SK-N-SH treated with all-trans-retinoic acid at 6 μM for 48 hours (cell line): ENCODE measurements at regions not wholly inside any gene's neighbourhood (a gene's known extent, or its start where the extent isn't known, plus 50 kb on each side); places are given as distances from the start of the nearest gene placed in this dataset.

Source experiments
- ATAC-seq: fragments of 200-7000 bp; cut with Tn5 transposase; 3 replicates; pipeline ENCODE4 v1.9.1; 2020; ENCODE audit warnings: mild to moderate bottlenecking, moderate library complexity
- ARNTL ChIP-seq: fragments of 450-650 bp; formaldehyde crosslinking; IDR thresholded peaks from 2 replicates; pipeline ENCODE4 v1.5.0; 2020; ENCODE audit warnings: low read depth, mild to moderate bottlenecking, moderate library complexity, borderline replicate concordance
- BACH2 ChIP-seq: fragments of 250-450 bp; sonication (Bioruptor Pico); IDR thresholded peaks from 2 replicates; pipeline ENCODE4 v1.9.0; 2021; ENCODE audit warnings: mild to moderate bottlenecking, borderline replicate concordance
- CSDC2 ChIP-seq: fragments of 250-450 bp; sonication (Bioruptor Pico); IDR thresholded peaks from 2 replicates; pipeline ENCODE4 v1.5.0; 2020; ENCODE audit warnings: mild to moderate bottlenecking, moderate library complexity
- ESRRG ChIP-seq: fragments of 250-450 bp; sonication (Bioruptor Pico); IDR thresholded peaks from 2 replicates; pipeline ENCODE4 v1.6.1; 2021; ENCODE audit warnings: mild to moderate bottlenecking
- GLIS3 ChIP-seq: fragments of 250-450 bp; sonication (Bioruptor Pico); IDR thresholded peaks from 2 replicates; pipeline ENCODE4 v1.5.0; 2020; ENCODE audit warnings: mild to moderate bottlenecking, moderate library complexity
- ISL1 ChIP-seq: fragments of 250-450 bp; sonication (Bioruptor Pico); IDR thresholded peaks from 2 replicates; pipeline ENCODE4 v2.1.2; 2022; ENCODE audit warnings: mild to moderate bottlenecking, moderate library complexity
- OSR1 ChIP-seq: fragments of 250-450 bp; sonication (Bioruptor Pico); IDR thresholded peaks from 2 replicates; pipeline ENCODE4 v1.8.0; 2022; ENCODE audit warnings: moderate library complexity, mild to moderate bottlenecking, inconsistent platforms
- RARB ChIP-seq: fragments of 250-450 bp; sonication (Bioruptor Pico); IDR thresholded peaks from 2 replicates; pipeline ENCODE4 v1.8.0; 2021; ENCODE audit warnings: mild to moderate bottlenecking, moderate library complexity
- SNAI2 ChIP-seq: fragments of 250-450 bp; sonication (Bioruptor Pico); IDR thresholded peaks from 2 replicates; pipeline ENCODE4 v1.5.0; 2020; ENCODE audit warnings: mild to moderate bottlenecking, moderate library complexity
- TCF4 ChIP-seq: fragments of 250-450 bp; sonication (Bioruptor Pico); IDR thresholded peaks from 2 replicates; pipeline ENCODE4 v1.8.0; 2021; ENCODE audit warnings: mild to moderate bottlenecking, moderate library complexity, borderline replicate concordance
- TOX ChIP-seq: fragments of 250-450 bp; sonication (Bioruptor Pico); IDR thresholded peaks from 2 replicates; pipeline ENCODE4 v1.8.0; 2021; ENCODE audit warnings: mild to moderate bottlenecking, moderate library complexity, borderline replicate concordance
- ZC3H10 ChIP-seq: fragments of 250-450 bp; sonication (Bioruptor Pico); IDR thresholded peaks from 2 replicates; pipeline ENCODE4 v1.5.1; 2021; ENCODE audit warnings: mild to moderate bottlenecking, moderate library complexity
- ZFP3 ChIP-seq: fragments of 250-450 bp; sonication (Bioruptor Pico); IDR thresholded peaks from 2 replicates; pipeline ENCODE4 v1.5.0; 2020; ENCODE audit warnings: mild to moderate bottlenecking, moderate library complexity
- ZFP30 ChIP-seq: fragments of 450-650 bp; formaldehyde crosslinking; IDR thresholded peaks from 2 replicates; pipeline ENCODE4 v1.5.0; 2022; ENCODE audit warnings: mild to moderate bottlenecking, moderate library complexity
- ZNF70 ChIP-seq: fragments of 450-650 bp; formaldehyde crosslinking; IDR thresholded peaks from 2 replicates; pipeline ENCODE4 v1.5.0; 2020; ENCODE audit warnings: mild to moderate bottlenecking, moderate library complexity
- ZNF8 ChIP-seq: fragments of 450-650 bp; formaldehyde crosslinking; IDR thresholded peaks from 2 replicates; pipeline ENCODE4 v1.5.0; 2020; ENCODE audit warnings: mild to moderate bottlenecking, moderate library complexity
- TF ChIP-seq, protein P1 (sequence below): fragments of 250-450 bp; sonication (Bioruptor Pico); IDR thresholded peaks from 2 replicates; pipeline ENCODE4 v1.8.0; 2020; ENCODE audit warnings: mild to moderate bottlenecking, moderate library complexity, borderline replicate concordance
- TF ChIP-seq, protein P2 (sequence below): fragments of 250-450 bp; sonication (Bioruptor Pico); IDR thresholded peaks from 2 replicates; pipeline ENCODE4 v1.5.1; 2020; ENCODE audit warnings: low read depth, mild to moderate bottlenecking, moderate library complexity
- TF ChIP-seq, protein P3 (sequence below): fragments of 250-450 bp; sonication (Bioruptor Pico); IDR thresholded peaks from 2 replicates; pipeline ENCODE4 v1.5.1; 2021; ENCODE audit warnings: mild to moderate bottlenecking, moderate library complexity
- TF ChIP-seq, protein P4 (sequence below): fragments of 250-450 bp; sonication (Bioruptor Pico); IDR thresholded peaks from 2 replicates; pipeline ENCODE4 v1.5.0; 2020; ENCODE audit warnings: mild to moderate bottlenecking, moderate library complexity
- TF ChIP-seq, protein P5 (sequence below): fragments of 250-450 bp; sonication (Bioruptor Pico); IDR thresholded peaks from 2 replicates; pipeline ENCODE4 v1.8.0; 2021; ENCODE audit warnings: low read depth, mild to moderate bottlenecking, moderate library complexity, borderline replicate concordance

DNA sequence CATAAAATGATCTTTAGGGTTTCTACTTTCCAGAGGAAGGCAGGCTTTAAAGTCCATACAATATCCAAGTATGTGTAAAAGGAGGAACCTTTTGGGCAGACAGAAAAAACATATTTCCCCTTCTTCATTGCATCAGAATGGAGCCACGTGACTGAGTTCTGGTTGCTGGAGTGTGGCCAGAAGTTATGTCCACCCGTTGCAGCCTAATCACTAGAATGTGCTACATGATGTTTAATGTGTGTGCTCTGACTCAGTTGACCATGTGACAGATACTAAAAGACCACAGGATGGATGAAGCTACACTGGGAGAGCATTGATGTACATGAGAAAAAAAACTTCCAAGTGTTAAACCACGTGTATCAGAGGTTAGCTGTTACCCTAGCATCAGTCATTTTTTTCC, 460.9 kb downstream of the RIT2 start:
- no peak for TF ChIP-seq ZNF8 (CRISPR knock-in tag)
- TF ChIP-seq OSR1 (CRISPR knock-in tag) = no peak
- no peak for TF ChIP-seq ARNTL (CRISPR knock-in tag)
- no peak for TF ChIP-seq ZFP30
- TF ChIP-seq, protein P1, sequence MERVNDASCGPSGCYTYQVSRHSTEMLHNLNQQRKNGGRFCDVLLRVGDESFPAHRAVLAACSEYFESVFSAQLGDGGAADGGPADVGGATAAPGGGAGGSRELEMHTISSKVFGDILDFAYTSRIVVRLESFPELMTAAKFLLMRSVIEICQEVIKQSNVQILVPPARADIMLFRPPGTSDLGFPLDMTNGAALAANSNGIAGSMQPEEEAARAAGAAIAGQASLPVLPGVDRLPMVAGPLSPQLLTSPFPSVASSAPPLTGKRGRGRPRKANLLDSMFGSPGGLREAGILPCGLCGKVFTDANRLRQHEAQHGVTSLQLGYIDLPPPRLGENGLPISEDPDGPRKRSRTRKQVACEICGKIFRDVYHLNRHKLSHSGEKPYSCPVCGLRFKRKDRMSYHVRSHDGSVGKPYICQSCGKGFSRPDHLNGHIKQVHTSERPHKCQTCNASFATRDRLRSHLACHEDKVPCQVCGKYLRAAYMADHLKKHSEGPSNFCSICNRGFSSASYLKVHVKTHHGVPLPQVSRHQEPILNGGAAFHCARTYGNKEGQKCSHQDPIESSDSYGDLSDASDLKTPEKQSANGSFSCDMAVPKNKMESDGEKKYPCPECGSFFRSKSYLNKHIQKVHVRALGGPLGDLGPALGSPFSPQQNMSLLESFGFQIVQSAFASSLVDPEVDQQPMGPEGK (CRISPR knock-in tag) = no peak
- no peak for TF ChIP-seq BACH2
- TF ChIP-seq ESRRG = no peak
- TF ChIP-seq CSDC2 (CRISPR knock-in tag) = no peak
- no peak for TF ChIP-seq ZFP3 (CRISPR knock-in tag)
- TF ChIP-seq, protein P2, sequence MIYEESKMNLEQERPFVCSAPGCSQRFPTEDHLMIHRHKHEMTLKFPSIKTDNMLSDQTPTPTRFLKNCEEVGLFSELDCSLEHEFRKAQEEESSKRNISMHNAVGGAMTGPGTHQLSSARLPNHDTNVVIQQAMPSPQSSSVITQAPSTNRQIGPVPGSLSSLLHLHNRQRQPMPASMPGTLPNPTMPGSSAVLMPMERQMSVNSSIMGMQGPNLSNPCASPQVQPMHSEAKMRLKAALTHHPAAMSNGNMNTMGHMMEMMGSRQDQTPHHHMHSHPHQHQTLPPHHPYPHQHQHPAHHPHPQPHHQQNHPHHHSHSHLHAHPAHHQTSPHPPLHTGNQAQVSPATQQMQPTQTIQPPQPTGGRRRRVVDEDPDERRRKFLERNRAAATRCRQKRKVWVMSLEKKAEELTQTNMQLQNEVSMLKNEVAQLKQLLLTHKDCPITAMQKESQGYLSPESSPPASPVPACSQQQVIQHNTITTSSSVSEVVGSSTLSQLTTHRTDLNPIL (CRISPR knock-in tag) = no peak
- no peak for TF ChIP-seq ZNF70
- TF ChIP-seq, protein P3, sequence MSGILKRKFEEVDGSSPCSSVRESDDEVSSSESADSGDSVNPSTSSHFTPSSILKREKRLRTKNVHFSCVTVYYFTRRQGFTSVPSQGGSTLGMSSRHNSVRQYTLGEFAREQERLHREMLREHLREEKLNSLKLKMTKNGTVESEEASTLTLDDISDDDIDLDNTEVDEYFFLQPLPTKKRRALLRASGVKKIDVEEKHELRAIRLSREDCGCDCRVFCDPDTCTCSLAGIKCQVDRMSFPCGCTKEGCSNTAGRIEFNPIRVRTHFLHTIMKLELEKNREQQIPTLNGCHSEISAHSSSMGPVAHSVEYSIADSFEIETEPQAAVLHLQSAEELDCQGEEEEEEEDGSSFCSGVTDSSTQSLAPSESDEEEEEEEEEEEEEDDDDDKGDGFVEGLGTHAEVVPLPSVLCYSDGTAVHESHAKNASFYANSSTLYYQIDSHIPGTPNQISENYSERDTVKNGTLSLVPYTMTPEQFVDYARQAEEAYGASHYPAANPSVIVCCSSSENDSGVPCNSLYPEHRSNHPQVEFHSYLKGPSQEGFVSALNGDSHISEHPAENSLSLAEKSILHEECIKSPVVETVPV (CRISPR knock-in tag) = no peak
- TF ChIP-seq, protein P4, sequence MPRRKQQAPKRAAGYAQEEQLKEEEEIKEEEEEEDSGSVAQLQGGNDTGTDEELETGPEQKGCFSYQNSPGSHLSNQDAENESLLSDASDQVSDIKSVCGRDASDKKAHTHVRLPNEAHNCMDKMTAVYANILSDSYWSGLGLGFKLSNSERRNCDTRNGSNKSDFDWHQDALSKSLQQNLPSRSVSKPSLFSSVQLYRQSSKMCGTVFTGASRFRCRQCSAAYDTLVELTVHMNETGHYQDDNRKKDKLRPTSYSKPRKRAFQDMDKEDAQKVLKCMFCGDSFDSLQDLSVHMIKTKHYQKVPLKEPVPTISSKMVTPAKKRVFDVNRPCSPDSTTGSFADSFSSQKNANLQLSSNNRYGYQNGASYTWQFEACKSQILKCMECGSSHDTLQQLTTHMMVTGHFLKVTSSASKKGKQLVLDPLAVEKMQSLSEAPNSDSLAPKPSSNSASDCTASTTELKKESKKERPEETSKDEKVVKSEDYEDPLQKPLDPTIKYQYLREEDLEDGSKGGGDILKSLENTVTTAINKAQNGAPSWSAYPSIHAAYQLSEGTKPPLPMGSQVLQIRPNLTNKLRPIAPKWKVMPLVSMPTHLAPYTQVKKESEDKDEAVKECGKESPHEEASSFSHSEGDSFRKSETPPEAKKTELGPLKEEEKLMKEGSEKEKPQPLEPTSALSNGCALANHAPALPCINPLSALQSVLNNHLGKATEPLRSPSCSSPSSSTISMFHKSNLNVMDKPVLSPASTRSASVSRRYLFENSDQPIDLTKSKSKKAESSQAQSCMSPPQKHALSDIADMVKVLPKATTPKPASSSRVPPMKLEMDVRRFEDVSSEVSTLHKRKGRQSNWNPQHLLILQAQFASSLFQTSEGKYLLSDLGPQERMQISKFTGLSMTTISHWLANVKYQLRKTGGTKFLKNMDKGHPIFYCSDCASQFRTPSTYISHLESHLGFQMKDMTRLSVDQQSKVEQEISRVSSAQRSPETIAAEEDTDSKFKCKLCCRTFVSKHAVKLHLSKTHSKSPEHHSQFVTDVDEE (CRISPR knock-in tag) = no peak
- no peak for TF ChIP-seq TOX (CRISPR knock-in tag)
- no peak for ATAC-seq

DNA sequence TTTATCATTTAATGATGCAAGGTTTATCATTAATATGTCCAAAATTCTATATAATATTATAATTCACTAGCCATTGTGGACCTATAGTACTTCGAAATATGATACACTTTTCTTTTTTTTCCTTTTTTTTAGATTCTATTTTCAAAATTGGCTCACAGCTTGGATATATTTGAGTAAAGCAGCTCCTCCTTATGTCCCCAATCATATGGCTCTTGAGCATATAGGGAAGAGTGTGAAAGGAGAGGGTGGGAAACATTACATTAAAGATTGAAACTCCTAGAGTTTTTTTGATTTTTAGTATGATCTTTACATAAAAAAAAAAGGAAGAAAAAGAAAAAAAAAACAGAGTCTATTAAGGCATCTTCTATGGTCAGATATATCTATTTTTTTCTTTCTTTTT, 457.9 kb downstream of the RIT2 start:
- TF ChIP-seq ZNF70 (no peak), SNAI2 (no peak), RARB (CRISPR knock-in tag) (no peak), TOX (CRISPR knock-in tag) (no peak), ARNTL (CRISPR knock-in tag) (no peak), ISL1 (no peak)
- TF ChIP-seq, protein P5, sequence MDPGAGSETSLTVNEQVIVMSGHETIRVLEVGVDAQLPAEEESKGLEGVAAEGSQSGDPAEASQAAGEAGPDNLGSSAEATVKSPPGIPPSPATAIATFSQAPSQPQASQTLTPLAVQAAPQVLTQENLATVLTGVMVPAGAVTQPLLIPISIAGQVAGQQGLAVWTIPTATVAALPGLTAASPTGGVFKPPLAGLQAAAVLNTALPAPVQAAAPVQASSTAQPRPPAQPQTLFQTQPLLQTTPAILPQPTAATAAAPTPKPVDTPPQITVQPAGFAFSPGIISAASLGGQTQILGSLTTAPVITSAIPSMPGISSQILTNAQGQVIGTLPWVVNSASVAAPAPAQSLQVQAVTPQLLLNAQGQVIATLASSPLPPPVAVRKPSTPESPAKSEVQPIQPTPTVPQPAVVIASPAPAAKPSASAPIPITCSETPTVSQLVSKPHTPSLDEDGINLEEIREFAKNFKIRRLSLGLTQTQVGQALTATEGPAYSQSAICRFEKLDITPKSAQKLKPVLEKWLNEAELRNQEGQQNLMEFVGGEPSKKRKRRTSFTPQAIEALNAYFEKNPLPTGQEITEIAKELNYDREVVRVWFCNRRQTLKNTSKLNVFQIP = no peak
- no peak for ATAC-seq

DNA sequence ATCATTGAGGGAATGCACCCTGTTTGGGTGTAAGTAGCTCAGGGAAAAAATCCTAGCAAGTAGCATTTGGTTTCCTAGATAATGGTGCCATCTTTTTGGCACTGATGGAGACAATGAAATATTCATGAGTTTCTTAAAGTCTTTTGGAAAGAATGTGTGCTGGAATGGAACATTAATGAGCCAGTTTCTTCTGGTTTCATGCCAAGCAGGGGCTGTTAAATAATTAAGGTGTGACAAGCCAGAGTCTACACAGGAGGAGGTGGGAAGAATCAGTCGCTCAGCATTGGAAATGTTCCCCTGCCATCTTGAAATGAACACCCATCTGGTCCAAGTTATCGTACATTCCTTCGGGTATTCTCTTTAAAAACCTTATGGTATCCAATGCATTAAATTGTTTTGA, 457.3 kb downstream of the RIT2 start:
- no peak for ATAC-seq
- no peak for TF ChIP-seq TCF4 (CRISPR knock-in tag)
- no peak for TF ChIP-seq ZNF70
- no peak for TF ChIP-seq CSDC2 (CRISPR knock-in tag)
- no peak for TF ChIP-seq ARNTL (CRISPR knock-in tag)
- TF ChIP-seq, protein P3 (CRISPR knock-in tag) = no peak
- no peak for TF ChIP-seq RARB (CRISPR knock-in tag)
- TF ChIP-seq, protein P1 (CRISPR knock-in tag) = no peak
- TF ChIP-seq ISL1 = no peak
- TF ChIP-seq, protein P2 (CRISPR knock-in tag) = no peak
- no peak for TF ChIP-seq ZNF8 (CRISPR knock-in tag)
- TF ChIP-seq, protein P5 = no peak
- TF ChIP-seq ZFP3 (CRISPR knock-in tag) = no peak
- no peak for TF ChIP-seq ZFP30
- no peak for TF ChIP-seq GLIS3
- no peak for TF ChIP-seq BACH2
- TF ChIP-seq ZC3H10 = no peak
